Testis (tissue), 2 donors: ENCODE measurements at regions not wholly inside any gene's neighbourhood (a gene's known extent, or its start where the extent isn't known, plus 50 kb on each side); places are given as distances from the start of the nearest gene placed in this dataset.

ENCODE experiments used
- POLR2A ChIP-seq: fragments of 450-650 bp; IDR thresholded peaks from one replicate; pipeline ENCODE4 v1.6.1; 2017; ENCODE audit warnings: antibody characterized with exemption, mild to moderate bottlenecking, moderate library complexity
- TF ChIP-seq, protein P1 (sequence below), 3 experiments: fragments of 450-650 bp in 2 of 3; fragments of 200-600 bp in 1 of 3; sonication (generic) in 1 of 3; IDR thresholded peaks; one replicate each; pipeline ENCODE4 v1.5.1; 2016 to 2019; ENCODE audit warnings: antibody characterized with exemption in 3 of 3, mild to moderate bottlenecking in 2 of 3, moderate library complexity in 1 of 3

DNA sequence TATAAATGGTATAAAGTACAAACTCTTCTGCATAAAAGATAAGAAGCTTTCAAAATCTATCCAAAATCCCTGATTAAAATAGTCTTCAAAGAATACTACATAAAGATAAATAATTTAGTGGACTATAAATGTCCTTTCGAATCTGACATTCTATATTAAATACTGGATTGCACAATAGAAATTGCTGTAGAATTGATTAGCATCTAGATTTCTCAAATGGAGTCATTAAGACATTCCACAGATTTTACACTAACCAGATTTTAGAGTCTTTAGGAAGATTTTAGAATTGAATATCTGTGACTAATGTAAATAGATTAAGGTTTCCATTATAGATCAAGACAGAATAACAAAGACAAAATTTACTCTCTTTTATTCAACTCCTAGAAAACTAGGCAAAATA is 663.9 kb downstream of the STPG2 start:
- TF ChIP-seq, protein P1, sequence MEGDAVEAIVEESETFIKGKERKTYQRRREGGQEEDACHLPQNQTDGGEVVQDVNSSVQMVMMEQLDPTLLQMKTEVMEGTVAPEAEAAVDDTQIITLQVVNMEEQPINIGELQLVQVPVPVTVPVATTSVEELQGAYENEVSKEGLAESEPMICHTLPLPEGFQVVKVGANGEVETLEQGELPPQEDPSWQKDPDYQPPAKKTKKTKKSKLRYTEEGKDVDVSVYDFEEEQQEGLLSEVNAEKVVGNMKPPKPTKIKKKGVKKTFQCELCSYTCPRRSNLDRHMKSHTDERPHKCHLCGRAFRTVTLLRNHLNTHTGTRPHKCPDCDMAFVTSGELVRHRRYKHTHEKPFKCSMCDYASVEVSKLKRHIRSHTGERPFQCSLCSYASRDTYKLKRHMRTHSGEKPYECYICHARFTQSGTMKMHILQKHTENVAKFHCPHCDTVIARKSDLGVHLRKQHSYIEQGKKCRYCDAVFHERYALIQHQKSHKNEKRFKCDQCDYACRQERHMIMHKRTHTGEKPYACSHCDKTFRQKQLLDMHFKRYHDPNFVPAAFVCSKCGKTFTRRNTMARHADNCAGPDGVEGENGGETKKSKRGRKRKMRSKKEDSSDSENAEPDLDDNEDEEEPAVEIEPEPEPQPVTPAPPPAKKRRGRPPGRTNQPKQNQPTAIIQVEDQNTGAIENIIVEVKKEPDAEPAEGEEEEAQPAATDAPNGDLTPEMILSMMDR (IDR thresholded peaks at IDR 0.05) = no peak
- no peak for TF ChIP-seq POLR2A
